NCI-H524 (cell line): ENCODE measurements at regions not wholly inside any gene's neighbourhood (a gene's known extent, or its start where the extent isn't known, plus 50 kb on each side); places are given as distances from the start of the nearest gene placed in this dataset.
"Not testable (repeated sequence)": the region's sequence is repeated elsewhere in the genome, so short reads cannot be mapped to it uniquely, and the experiment has no call there.

Source experiments
- DNase-seq, 2 experiments: peaks; one replicate each; lab custom pipeline; 2025; lab: John Stamatoyannopoulos, UW

GRCh38 chr5:113652161-113652560 lies 138.7 kb downstream of the YTHDC2 start:
- DNase-seq, result peak; percentile 78 to 90

- DNase-seq, result no peak
These were observed 141.3 kb downstream of the YTHDC2 start for GRCh38 chr5:113654828-113655227.

GRCh38 chr5:113660206-113660605 lies 146.7 kb downstream of the YTHDC2 start:
- peak; percentile 83 to 93 for DNase-seq

GRCh38 chr5:113660706-113661250 lies 147.3 kb downstream of the YTHDC2 start:
- no peak for DNase-seq

- peak; percentile 21 to 66 for DNase-seq
These were observed 150.5 kb downstream of the YTHDC2 start for GRCh38 chr5:113663879-113664541.

GRCh38 chr5:113673041-113673440 lies 159.5 kb downstream of the YTHDC2 start:
- no peak for DNase-seq

- no peak for DNase-seq
These were observed 161.7 kb downstream of the YTHDC2 start for GRCh38 chr5:113675166-113675565.

- no peak for DNase-seq
These were observed 164.7 kb downstream of the YTHDC2 start for GRCh38 chr5:113678202-113678601.

- DNase-seq, result peak; percentile 8 to 53
These were observed 165.6 kb downstream of the YTHDC2 start for GRCh38 chr5:113678924-113679575.

- no peak for DNase-seq
These were observed 167.0 kb downstream of the YTHDC2 start for GRCh38 chr5:113680534-113680933.

GRCh38 chr5:113682497-113683136 lies 169.1 kb downstream of the YTHDC2 start:
- peak in 1 of 2 experiments; percentile 60 for DNase-seq

GRCh38 chr5:113683211-113683610 lies 169.7 kb downstream of the YTHDC2 start:
- DNase-seq, result no peak

GRCh38 chr5:113686599-113686998 lies 173.1 kb downstream of the YTHDC2 start:
- no peak for DNase-seq

- no peak for DNase-seq
These were observed 176.2 kb downstream of the YTHDC2 start for GRCh38 chr5:113689647-113690046.

GRCh38 chr5:113692466-113692865 lies 179.0 kb downstream of the YTHDC2 start:
- DNase-seq, result no peak

GRCh38 chr5:113692891-113693457 lies 179.5 kb downstream of the YTHDC2 start:
- DNase-seq, result peak in 1 of 2 experiments; percentile 56

- no peak for DNase-seq
These were observed 180.2 kb downstream of the YTHDC2 start for GRCh38 chr5:113693701-113694100.

GRCh38 chr5:113694576-113694975 lies 181.1 kb downstream of the YTHDC2 start:
- no peak for DNase-seq

GRCh38 chr5:113703266-113703665 lies 189.8 kb downstream of the YTHDC2 start:
- no peak for DNase-seq

- DNase-seq, result no peak
These were observed 192.2 kb downstream of the YTHDC2 start for GRCh38 chr5:113705657-113706056.

- no peak for DNase-seq
These were observed 199.6 kb downstream of the YTHDC2 start for GRCh38 chr5:113713051-113713450.

GRCh38 chr5:113715921-113716320 lies 202.4 kb downstream of the YTHDC2 start:
- not testable (repeated sequence) for DNase-seq

- peak; percentile 56 to 80 for DNase-seq
These were observed 206.1 kb downstream of the YTHDC2 start for GRCh38 chr5:113719549-113719948.
